ENCODE measurements at regions not wholly inside any gene's neighbourhood (a gene's known extent, or its start where the extent isn't known, plus 50 kb on each side); places are given as distances from the start of the nearest gene placed in this dataset.

DNA sequence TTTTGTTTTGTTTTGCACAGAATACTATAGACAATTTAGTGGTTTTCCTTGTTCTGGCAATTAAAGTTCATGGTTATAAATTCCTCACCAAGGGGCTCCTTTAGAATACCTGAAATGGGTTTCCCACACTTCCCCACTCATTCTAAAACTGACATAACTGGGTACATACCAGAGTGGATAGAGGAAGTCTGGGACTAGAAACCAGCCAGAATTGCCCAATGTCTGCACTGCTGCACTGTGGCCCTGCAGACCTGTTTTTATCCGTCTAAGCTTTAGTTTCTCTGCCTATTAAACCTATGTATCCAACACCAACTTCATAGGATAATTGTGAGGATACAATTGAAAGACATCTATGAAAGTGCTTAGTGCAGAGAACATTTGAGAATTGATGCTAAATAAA lies 498.6 kb downstream of the KCTD12 start:
- no peaks in the 10 kb centered on the region for H3K79me2 ChIP-seq
- no peaks in the 10 kb centered on the region for H3K27me3 ChIP-seq (ENCODE audit: control insufficient read depth, insufficient read depth, low read length)
- H3K27ac ChIP-seq: no peak overlapping the region
- no peak overlapping the region for H3K4me3 ChIP-seq (ENCODE audit: low read depth, low read length)
- H2AFZ ChIP-seq: no peak overlapping the region
- no peak overlapping the region for H3K9ac ChIP-seq
- TF ChIP-seq, protein P1, sequence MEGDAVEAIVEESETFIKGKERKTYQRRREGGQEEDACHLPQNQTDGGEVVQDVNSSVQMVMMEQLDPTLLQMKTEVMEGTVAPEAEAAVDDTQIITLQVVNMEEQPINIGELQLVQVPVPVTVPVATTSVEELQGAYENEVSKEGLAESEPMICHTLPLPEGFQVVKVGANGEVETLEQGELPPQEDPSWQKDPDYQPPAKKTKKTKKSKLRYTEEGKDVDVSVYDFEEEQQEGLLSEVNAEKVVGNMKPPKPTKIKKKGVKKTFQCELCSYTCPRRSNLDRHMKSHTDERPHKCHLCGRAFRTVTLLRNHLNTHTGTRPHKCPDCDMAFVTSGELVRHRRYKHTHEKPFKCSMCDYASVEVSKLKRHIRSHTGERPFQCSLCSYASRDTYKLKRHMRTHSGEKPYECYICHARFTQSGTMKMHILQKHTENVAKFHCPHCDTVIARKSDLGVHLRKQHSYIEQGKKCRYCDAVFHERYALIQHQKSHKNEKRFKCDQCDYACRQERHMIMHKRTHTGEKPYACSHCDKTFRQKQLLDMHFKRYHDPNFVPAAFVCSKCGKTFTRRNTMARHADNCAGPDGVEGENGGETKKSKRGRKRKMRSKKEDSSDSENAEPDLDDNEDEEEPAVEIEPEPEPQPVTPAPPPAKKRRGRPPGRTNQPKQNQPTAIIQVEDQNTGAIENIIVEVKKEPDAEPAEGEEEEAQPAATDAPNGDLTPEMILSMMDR (IDR thresholded peaks at IDR 0.05): no peak
- H3K9me3 ChIP-seq (ENCODE audit: control insufficient read depth, low read length): no peaks in the 10 kb centered on the region
- no peaks in the 10 kb centered on the region for H3K4me1 ChIP-seq
- no peaks in the 10 kb centered on the region for H3K36me3 ChIP-seq (ENCODE audit: control insufficient read depth, insufficient read depth, low read length)
- H3K4me2 ChIP-seq (ENCODE audit: low read length): no peak overlapping the region

DNA sequence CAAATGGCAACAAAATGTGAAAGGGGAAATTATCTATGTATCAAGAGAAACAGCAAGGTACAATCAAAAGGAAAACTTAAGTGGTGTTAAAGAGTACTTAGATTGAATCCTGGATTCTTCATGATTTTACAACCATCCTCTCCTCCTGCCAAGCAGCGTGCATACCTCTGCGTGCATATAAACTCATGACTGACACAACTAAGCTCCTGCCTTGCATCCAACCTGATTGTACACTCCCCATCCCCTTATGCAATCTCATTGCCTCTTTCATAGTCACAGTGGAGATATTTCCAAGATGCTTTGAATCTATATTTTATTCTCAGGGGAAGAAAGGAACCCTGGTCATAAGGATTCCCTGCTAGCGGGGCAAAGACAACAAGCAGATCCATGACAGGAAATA lies 499.9 kb downstream of the KCTD12 start:
- Histone ChIP-seq H3K4me1 (no peaks in the 10 kb centered on the region), H3K79me2 (no peaks in the 10 kb centered on the region), H3K4me2 (ENCODE audit: low read length) (no peak overlapping the region), H3K9ac (no peak overlapping the region), H3K4me3 (ENCODE audit: low read depth, low read length) (no peak overlapping the region), H3K9me3 (ENCODE audit: control insufficient read depth, low read length) (no peaks in the 10 kb centered on the region), H2AFZ (no peak overlapping the region), H3K27me3 (ENCODE audit: control insufficient read depth, insufficient read depth, low read length) (no peaks in the 10 kb centered on the region), H3K36me3 (ENCODE audit: control insufficient read depth, insufficient read depth, low read length) (no peaks in the 10 kb centered on the region), H3K27ac (no peak overlapping the region)
- TF ChIP-seq, protein P1 (IDR thresholded peaks at IDR 0.05): no peak

DNA sequence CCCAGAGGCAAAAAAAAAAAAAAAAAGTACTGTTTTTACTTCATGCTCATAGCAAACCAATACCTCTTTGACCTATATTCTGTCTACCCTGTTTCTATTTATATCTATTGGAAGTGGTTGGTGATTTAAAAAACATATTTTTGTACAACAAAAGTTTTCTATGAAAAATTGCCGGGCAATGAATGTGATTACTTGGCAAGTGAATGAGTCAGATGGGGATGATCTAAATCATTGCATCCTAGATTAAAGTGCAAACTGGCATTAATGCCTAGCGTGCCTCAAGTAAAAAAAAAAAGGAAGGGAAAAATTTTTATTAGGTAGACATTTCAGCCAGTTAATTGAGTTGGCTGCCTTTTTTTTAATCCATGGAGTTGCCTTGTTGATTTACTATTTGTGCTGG lies 500.6 kb downstream of the KCTD12 start:
- no peaks in the 10 kb centered on the region for H3K36me3 ChIP-seq (ENCODE audit: control insufficient read depth, insufficient read depth, low read length)
- TF ChIP-seq, protein P1 (IDR thresholded peaks at IDR 0.05): no peak
- no peaks in the 10 kb centered on the region for H3K4me1 ChIP-seq
- no peak overlapping the region for H3K9ac ChIP-seq
- H3K79me2 ChIP-seq: no peaks in the 10 kb centered on the region
- H3K4me2 ChIP-seq (ENCODE audit: low read length): no peak overlapping the region
- H2AFZ ChIP-seq: no peak overlapping the region
- H3K9me3 ChIP-seq (ENCODE audit: control insufficient read depth, low read length): no peaks in the 10 kb centered on the region
- no peak overlapping the region for H3K27ac ChIP-seq
- H3K27me3 ChIP-seq (ENCODE audit: control insufficient read depth, insufficient read depth, low read length): no peaks in the 10 kb centered on the region
- H3K4me3 ChIP-seq (ENCODE audit: low read depth, low read length): no peak overlapping the region

DNA sequence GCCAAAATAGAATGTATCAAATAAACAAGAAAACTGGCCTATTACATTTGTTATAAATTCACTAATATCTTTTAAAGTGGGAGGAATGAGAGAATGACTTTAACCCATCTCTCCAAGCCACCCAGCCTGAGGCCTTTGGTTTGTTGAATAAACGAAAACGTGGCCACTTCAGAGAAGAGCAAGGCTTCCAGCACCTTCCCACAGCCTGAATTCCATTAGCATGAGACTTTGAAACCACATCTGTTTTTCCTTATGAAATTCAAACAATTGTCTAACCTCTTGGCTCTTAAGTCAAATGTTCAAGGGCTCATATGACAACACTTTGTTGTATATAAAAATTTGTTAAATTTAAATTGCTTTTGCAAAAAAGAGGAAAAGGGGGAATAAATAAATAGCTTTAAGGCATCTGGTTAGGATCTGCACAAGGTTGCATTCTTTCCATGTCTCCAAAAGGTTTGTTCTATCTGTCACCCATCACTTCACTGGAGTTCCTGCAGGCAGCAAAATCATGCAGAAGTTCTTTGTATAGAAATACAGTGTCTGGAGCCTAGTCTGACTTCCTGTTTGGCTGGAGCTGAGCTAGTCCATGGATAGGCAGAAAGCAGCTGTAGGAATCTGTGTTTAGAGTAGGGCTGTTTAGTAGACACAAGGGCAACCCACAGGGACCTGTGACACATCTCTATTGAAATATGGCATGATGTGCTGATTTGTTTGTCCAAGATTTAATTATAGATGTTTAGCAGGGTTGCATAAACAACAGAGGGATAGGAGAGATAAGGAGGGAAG lies 502.3 kb downstream of the KCTD12 start:
- Histone ChIP-seq H3K36me3 (ENCODE audit: control insufficient read depth, insufficient read depth, low read length) (no peaks in the 10 kb centered on the region), H3K9ac (no peak overlapping the region), H3K79me2 (no peaks in the 10 kb centered on the region), H3K4me3 (ENCODE audit: low read depth, low read length) (no peak overlapping the region), H3K9me3 (ENCODE audit: control insufficient read depth, low read length) (no peaks in the 10 kb centered on the region), H3K4me2 (ENCODE audit: low read length) (no peak overlapping the region), H3K27ac (no peak overlapping the region), H3K4me1 (no peaks in the 10 kb centered on the region), H3K27me3 (ENCODE audit: control insufficient read depth, insufficient read depth, low read length) (no peaks in the 10 kb centered on the region), H2AFZ (no peak overlapping the region)
- TF ChIP-seq, protein P1 (IDR thresholded peaks at IDR 0.05): no peak

Data from parathyroid adenoma (tissue), 2 donors.